HG02763 (cell line): ENCODE measurements at regions not wholly inside any gene's neighbourhood (a gene's known extent, or its start where the extent isn't known, plus 50 kb on each side); places are given as distances from the start of the nearest gene placed in this dataset.

ENCODE experiments used
- ATAC-seq: cut with Tn5 transposase; IDR thresholded peaks from one replicate; pipeline ENCODE4 v1.9.1; 2021; ENCODE audit warnings: mild to moderate bottlenecking, moderate library complexity; ENCODE audit not compliant: unreplicated experiment

GRCh38 chr18:78699499-78699898, 280.1 kb upstream of the SALL3 start:
- ATAC-seq = no peak

GRCh38 chr18:78701771-78702396, 277.7 kb upstream of the SALL3 start:
- no peak for ATAC-seq

DNA sequence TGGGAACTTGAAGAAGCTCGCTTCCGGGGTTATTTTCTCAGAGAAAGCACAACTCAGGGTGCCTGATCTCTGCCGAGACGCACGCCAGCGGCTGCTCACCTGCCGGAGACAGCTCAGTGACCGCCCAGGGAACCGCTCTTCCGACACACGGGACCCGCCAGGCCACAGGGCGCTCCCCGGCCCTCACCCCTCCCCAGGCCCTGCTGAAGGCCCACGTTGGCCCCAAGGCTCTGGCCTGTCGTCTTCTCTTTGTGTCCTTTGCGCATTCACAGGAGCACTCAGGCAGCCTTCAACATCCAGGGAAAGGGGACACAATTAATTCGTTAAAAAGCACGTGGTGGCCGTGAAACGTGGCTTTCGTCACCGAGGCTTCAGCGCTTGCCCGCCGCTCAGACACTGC, 276.3 kb upstream of the SALL3 start:
- no peak for ATAC-seq

GRCh38 chr18:78704971-78705461, 274.6 kb upstream of the SALL3 start:
- no peak for ATAC-seq

DNA sequence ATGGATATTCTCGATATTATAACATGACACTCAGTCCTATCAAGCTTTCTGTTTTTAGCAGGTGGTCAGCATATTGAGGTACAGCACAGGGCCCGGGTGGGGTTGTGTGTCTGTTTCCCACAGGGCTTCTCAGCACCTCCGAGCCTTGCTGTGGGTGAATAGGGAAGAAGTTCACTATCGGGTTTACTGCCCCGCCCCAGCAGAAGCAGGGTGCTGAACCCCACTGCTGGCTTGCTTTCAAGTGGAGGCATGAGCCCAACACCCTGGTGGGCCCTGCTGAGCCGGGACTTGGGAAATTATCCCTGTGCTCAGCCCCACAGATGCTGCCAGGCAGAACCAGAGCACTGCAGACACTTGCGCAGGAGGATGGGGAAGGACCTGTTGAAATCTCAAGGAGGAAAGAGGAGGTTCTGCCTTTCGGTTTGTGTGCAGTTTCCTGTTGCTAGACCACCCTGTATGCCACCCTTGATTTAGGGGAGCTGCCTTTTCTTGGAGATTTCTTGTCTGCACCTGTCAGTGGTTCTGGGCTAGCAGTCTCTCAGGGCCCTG, 270.3 kb upstream of the SALL3 start:
- no peak for ATAC-seq

GRCh38 chr18:78711316-78711715, 268.3 kb upstream of the SALL3 start:
- ATAC-seq = no peak

GRCh38 chr18:78711971-78712370, 267.6 kb upstream of the SALL3 start:
- no peak for ATAC-seq

DNA sequence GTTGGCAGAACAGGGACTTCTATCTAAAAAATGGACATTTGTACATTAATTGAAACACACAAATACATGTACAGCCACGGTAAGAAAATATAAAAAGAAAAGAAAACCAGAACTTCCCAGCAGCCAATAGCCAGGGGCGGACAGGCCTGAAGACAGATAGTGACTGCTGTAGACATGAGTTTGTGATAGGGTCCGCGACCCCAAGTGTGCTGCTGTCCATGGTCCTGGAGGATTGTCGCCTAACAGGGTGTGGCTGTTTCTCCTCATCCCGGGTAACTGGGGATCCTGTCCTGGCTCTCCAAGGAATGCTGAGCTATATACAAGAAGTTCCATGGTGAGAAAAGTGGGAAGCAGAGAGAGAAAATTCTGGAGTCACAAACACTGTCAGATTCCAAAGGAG, 266.5 kb upstream of the SALL3 start:
- ATAC-seq = no peak

- ATAC-seq = no peak
These were observed 265.9 kb upstream of the SALL3 start for GRCh38 chr18:78713726-78714125.

GRCh38 chr18:78716022-78716421, 263.6 kb upstream of the SALL3 start:
- no peak for ATAC-seq

GRCh38 chr18:78716581-78716980, 263.0 kb upstream of the SALL3 start:
- no peak for ATAC-seq

GRCh38 chr18:78717051-78717765, 262.4 kb upstream of the SALL3 start:
- no peak for ATAC-seq

DNA sequence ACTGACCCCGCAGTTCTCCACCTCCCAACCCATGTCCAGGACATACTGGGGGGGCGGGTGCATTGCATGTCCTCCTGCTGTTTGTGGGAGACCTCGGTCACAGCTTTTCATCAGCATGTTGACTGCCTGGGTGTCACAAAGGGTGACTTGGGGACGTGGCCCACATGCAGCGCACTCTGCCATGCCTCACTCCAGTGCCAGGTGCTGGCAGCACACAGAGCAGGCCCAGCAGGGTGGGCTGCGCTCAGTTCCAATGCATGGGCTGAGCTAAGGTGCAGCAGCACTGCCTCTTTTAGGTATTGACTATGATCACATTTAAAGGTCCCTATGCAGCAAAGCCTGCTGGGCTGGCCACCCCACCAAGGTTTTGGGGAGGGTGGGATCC, 261.9 kb upstream of the SALL3 start:
- no peak for ATAC-seq

- ATAC-seq = no peak
These were observed 259.8 kb upstream of the SALL3 start for GRCh38 chr18:78719821-78720220.

- ATAC-seq = no peak
These were observed 259.0 kb upstream of the SALL3 start for GRCh38 chr18:78720456-78721237.

DNA sequence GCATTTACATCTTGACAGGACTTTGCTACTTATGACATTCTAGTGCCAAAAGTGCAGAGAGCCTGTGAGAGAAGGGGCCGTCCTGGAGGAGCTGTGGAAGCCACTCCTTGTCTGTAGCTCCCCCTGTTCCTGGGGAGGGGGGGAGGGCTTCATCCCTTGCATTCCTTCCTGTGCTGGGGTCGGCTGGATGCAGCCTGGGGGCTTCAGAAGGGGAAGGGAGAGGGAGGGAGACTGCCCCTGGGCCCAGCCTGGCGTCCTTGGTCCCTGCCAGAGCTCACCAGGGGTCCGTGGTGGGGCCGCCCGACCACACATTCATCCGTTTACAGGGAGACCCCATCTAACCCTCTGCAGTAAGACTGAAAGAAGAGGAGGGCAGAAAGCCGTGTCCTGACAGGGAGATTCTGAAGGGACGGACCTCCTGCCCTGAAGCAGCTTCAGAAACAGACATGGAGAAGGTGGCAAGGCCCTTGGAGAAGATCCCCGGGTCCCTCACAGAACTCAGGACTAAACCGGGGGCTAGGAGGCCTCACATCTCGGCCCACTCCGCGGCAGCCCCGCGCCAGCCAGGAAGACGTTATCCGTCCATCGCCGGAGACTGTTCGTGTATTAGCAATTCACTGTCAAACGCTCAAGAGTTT, 258.3 kb upstream of the SALL3 start:
- ATAC-seq = no peak

GRCh38 chr18:78721981-78722380, 257.6 kb upstream of the SALL3 start:
- no peak for ATAC-seq

- no peak for ATAC-seq
These were observed 257.2 kb upstream of the SALL3 start for GRCh38 chr18:78722386-78722785.

DNA sequence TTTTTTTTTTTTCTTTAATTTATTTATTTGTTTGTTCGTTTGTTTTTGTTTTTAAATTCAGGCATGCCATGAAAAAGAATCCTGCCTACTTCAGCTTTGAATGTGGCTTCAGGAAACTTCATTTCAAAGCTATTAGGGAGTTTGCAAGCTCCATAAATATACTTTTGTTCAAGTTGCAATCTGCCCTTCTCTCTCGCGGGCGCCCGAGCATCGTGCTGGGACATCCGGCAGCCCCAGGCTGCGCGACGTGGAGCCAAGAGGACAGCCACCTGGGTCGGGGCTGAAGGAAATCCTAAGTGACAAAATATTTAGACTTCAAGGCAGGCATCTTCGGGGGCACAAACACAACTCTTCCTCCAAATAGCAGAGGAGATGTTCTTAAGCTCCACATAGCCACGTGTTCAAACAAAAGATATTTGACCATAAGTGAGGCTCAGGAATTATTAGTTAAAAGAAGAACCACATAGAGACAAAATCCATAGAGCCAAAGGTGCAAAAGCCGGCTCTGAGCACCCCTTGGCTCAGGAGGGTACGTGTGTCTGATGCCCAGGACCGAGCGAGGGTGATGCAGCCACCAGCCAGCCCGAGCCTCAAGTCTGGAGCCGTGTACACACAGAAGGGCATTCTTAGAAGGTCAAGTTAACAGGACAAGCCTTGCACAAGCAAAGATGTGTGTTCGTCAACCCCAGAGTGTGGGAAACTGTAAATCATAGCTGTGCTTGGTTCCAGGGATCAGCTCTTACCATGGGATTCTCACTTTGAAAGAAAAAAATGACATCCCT, 256.5 kb upstream of the SALL3 start:
- ATAC-seq = no peak

DNA sequence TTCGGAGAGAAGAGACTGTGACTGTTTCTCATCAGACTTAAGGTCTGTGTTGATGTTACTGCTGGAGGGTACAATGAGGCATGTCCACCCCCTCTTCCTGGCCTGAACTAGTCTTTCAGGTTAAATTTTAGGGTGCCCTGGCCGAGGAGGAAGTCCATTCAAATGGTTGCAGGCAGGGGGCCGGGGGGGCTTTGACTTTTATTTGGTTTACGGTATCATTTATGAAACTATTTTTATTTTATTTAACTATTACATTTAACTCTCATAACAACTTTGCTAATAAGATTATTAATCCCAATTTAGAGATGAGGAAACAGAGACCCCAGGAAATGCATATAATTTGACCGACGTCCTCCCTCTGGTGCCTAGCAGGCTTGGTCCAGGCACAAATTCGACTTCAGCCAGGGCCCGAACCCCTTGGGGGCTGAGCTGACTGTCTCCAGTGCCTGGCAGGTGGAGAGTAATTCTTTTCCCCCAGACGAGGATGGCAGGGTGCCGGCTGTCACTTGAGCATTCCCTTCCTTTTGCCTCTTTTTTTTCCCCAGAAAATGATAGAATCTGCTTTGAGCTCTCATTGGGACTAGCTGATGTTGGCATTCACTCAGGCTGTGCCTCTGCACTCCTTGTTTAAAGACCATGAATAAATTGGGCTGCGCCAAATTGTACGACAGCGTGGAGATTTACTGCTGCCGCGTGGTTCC, 255.3 kb upstream of the SALL3 start:
- no peak for ATAC-seq
